UCSD-AML1 (cell line): ENCODE measurements at regions not wholly inside any gene's neighbourhood (a gene's known extent, or its start where the extent isn't known, plus 50 kb on each side); places are given as distances from the start of the nearest gene placed in this dataset.
"Not testable (repeated sequence)": the region's sequence is repeated elsewhere in the genome, so short reads cannot be mapped to it uniquely, and the experiment has no call there.

ENCODE experiments used
- DNase-seq: peaks from one replicate; lab custom pipeline; 2025; ENCODE audit not compliant: unreplicated experiment; lab: John Stamatoyannopoulos, UW

DNA sequence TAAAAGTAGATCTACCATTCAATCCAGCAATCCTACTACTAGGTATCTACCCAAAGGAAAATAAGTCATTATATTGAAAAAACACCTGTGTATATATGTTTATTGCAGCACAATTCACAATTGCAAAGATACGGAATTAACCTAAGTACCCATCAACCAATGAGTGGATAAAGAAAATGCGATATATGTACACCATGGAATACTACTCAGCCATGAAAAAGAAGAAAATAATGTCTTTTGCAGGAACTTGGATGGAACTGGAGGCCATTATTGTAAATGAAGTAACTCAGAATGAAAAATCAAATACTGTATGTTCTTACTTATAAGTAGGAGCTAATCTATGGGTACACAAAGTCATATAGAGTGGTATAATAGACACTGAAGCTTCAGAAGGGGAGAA is 63.4 kb upstream of the PITX1 start:
- no peak for DNase-seq

- DNase-seq: no peak
Measured at GRCh38 chr5:135095871-135096270, 61.8 kb upstream of the PITX1 start.

DNA sequence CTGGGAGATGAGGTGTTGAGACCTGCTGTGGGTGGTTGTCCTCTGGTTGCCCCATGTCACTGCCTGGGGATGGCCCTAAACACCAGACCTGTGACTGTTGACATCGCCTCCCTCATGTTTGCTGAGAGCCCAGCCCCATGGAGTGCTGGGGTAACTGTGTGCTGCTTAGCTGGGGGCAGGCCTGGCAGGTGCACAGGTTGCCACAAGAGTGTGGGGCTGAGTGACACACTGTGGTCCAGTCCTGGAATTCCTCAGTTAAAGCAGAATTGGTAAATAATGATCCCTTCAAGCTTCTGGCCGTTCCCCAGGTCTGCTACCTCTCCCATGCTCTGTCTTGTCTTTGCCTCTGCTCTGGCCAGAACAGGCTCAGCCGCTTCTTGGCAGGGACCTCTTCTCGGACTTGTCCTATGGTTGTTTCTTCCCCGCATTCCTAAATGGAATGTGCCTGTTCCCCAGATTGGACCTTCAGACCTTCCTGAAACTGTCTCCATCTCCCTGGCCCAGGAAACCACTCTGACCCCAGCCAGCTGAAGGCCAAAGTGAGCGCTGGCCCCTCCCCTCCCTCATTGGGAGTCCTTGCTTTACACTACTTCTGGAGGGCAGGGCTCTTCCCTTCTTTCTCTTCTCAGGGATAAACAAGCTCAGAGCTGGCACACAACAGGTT is 61.2 kb upstream of the PITX1 start:
- no peak for DNase-seq

DNA sequence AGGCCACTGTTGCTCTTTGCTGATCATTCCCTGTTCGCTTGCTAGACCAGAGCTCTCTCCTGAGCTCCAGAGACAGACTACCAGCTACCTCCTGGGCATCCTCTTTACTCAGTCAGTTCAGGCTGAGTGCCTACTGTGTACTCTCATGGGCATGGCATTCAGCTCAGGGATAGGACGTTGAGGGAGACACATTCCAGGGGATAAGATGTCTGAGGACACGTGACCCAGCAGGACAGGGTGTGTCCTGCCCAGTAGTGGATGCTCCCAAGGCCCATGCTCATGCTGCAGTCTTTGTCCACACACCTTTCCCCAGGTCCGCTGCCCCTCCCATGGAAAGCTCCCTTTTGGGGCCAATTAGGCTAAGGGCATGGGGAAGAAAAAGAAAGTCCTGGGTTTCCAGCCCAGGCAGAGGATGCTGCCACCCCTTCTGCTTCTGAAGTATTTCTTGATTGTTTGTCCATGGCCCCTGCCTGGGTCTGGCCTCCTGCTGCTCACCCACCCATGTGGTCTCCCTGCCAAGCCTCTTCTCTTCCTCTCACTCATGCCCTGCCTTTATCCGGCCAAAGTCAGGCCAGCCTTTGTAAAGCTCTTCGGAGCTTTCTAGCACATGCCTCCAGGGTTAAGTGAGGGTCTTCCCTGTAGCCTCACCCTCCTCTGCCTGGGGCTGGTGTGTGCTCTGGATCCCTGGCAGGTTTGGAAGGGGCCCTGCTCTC is 60.5 kb upstream of the PITX1 start:
- DNase-seq: no peak

DNA sequence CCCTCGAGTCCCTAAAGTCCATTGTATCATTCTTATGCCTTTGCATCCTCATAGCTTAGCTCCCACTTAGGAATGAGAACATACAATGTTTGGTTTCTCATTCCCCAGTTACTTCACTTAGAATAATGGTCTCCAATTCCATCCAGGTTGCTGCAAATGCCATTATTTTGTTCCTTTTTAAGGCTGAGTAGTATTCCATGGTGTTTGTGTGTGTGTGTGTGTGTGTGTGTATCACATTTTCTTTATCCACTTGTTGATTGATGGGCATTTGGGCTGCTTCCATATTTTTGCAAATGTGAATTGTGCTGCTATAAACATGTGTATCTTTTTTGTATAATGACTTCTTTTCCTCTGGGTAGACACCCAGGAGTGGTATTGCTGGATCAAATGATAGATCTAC is 59.5 kb upstream of the PITX1 start:
- not testable (repeated sequence) for DNase-seq

DNA sequence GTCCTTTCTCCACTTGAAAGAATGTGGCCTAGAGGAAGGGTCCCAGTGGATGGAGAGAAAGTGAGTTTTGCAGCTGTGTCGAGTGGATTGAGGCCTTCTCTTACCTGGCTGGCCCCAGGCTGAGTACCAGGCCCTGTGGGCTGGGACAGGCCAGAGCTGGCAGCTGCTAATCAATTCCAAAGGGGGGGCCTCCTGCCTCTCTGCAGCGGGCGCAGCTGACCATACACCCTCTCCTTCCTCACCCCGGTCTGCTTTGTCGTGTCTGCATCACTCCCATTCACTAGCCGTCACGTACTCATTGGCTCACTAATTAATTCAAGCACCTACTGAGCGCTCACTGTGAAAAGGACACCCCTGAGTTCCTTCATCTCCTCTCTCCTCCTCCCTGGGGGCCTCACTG is 58.4 kb upstream of the PITX1 start:
- no peak for DNase-seq

GRCh38 chr5:135091286-135091685 is 57.3 kb upstream of the PITX1 start:
- no peak for DNase-seq

DNA sequence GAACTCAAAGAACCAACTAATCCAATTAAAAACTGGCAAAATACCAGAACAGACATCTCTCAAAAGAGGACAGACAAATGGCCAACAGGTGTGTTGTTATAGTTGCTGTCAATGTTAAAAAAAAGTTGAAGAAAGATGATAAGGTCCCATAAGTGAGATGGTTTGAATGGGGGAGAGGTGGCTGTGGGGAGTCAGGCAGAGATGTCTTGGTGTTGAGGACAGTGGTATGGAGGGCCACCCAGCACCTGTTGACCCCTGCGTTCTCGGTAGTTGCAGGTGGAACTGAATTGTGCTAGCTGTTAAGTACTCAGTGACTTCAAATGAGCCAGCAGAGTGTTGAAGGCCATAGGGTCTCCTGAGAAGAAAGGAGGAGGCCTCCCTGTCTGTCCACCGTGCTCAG is 55.9 kb upstream of the PITX1 start:
- no peak for DNase-seq

DNA sequence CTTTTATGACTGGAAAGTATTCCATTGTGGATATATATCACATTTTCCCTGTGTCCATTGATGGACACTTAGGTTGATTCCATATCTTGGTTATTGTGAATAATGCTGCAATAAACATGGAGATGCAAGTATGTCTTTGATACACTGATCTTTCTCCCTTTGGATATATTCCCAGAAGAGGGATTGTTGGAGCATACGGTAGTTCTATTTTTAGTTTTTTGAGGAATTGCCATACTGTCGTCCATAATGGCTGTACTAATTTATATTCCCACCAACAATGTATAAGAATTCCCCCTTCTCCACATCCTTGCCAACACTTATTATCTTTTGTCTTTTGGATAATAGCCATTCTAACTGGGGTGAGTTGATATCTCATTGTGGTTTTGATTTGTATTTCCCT is 54.9 kb upstream of the PITX1 start:
- no peak for DNase-seq

- no peak for DNase-seq
Measured at GRCh38 chr5:135087950-135088349, 53.9 kb upstream of the PITX1 start.

GRCh38 chr5:135085936-135086725 is 52.1 kb upstream of the PITX1 start:
- no peak for DNase-seq

- DNase-seq: no peak
Measured at GRCh38 chr5:135085133-135085935, 51.3 kb upstream of the PITX1 start.
